GM23338 (cell line): ENCODE measurements at regions not wholly inside any gene's neighbourhood (a gene's known extent, or its start where the extent isn't known, plus 50 kb on each side); places are given as distances from the start of the nearest gene placed in this dataset.

Experiments used
- ATAC-seq: fragments of 200-7000 bp; cut with Tn5 transposase; 3 replicates; pipeline ENCODE4 v1.9.1; 2020
- DNase-seq: peaks from one replicate; pipeline ENCODE4 v3.0.0-alpha.2; 2015; ENCODE audit warnings: low spot score
- H2AFZ ChIP-seq: fragments of 200-600 bp; sonication (generic); 2 replicates; pipeline ENCODE4 v1.8.0; 2016; ENCODE audit warnings: antibody characterized with exemption, mild to moderate bottlenecking, moderate library complexity
- H3F3A ChIP-seq: fragments of 200-600 bp; sonication (generic); replicated peaks from 2 replicates; pipeline ENCODE4 v1.8.0; 2017; ENCODE audit warnings: antibody characterized with exemption, mixed run types, low read depth
- H3K27ac ChIP-seq: fragments of 200-600 bp; sonication (generic); 2 replicates; pipeline ENCODE4 v1.6.1; 2016; ENCODE audit warnings: low read depth
- H3K27me3 ChIP-seq: fragments of 200-600 bp; sonication (generic); 2 replicates; pipeline ENCODE4 v1.8.0; 2016; ENCODE audit warnings: mild to moderate bottlenecking, mixed run types, moderate library complexity; ENCODE audit not compliant: insufficient read depth
- H3K36me3 ChIP-seq: fragments of 200-600 bp; sonication (generic); 2 replicates; pipeline ENCODE4 v1.8.0; 2016; ENCODE audit warnings: mild to moderate bottlenecking; ENCODE audit not compliant: insufficient read depth
- H3K4me1 ChIP-seq: fragments of 200-600 bp; sonication (generic); 2 replicates; pipeline ENCODE4 v1.8.0; 2016; ENCODE audit warnings: mild to moderate bottlenecking, moderate library complexity; ENCODE audit not compliant: insufficient read depth
- H3K4me2 ChIP-seq: fragments of 200-600 bp; sonication (generic); 2 replicates; pipeline ENCODE4 v1.7.1; 2017; ENCODE audit warnings: mixed run types
- H3K4me3 ChIP-seq: fragments of 200-600 bp; sonication (generic); 2 replicates; pipeline ENCODE4 v1.6.1; 2016; ENCODE audit warnings: mixed run types
- H3K79me2 ChIP-seq: fragments of 200-600 bp; sonication (generic); replicated peaks from 2 replicates; pipeline ENCODE4 v1.8.0; 2017; ENCODE audit warnings: mild to moderate bottlenecking; ENCODE audit not compliant: insufficient read depth
- H3K9me2 ChIP-seq: fragments of 200-600 bp; sonication (generic); 2 replicates; pipeline ENCODE4 v1.8.0; 2017; ENCODE audit not compliant: insufficient read depth
- H4K20me1 ChIP-seq: fragments of 200-600 bp; sonication (generic); replicated peaks from 2 replicates; pipeline ENCODE4 v1.8.0; 2017; ENCODE audit warnings: mild to moderate bottlenecking; ENCODE audit not compliant: insufficient read depth
- H3K27ac Mint-ChIP-seq: 2 replicates; pipeline ENCODE4 v1.8.0; 2020; ENCODE audit warnings: inconsistent platforms, mild to moderate bottlenecking, moderate library complexity, mixed read lengths
- H3K27me3 Mint-ChIP-seq: 3 replicates; pipeline ENCODE4 v1.8.0; 2022; ENCODE audit warnings: low read depth, mild to moderate bottlenecking, moderate library complexity, mixed read lengths, inconsistent platforms; ENCODE audit not compliant: insufficient read depth, poor library complexity
- H3K36me3 Mint-ChIP-seq: 3 replicates; pipeline ENCODE4 v1.8.0; 2021; ENCODE audit warnings: low read depth, mild to moderate bottlenecking, inconsistent platforms, moderate library complexity, mixed read lengths
- H3K4me1 Mint-ChIP-seq: 3 replicates; pipeline ENCODE4 v1.8.0; 2020; ENCODE audit warnings: mild to moderate bottlenecking, inconsistent platforms, mixed read lengths
- H3K4me3 Mint-ChIP-seq: 3 replicates; pipeline ENCODE4 v1.8.0; 2021; ENCODE audit warnings: moderate library complexity, mild to moderate bottlenecking, inconsistent platforms, mixed read lengths
- H3K9me3 Mint-ChIP-seq: 3 replicates; pipeline ENCODE4 v1.8.0; 2020; ENCODE audit warnings: moderate library complexity, mild to moderate bottlenecking, inconsistent platforms, mixed read lengths
- ETS1 ChIP-seq: IDR thresholded peaks from 2 replicates; pipeline ENCODE4 v1.6.1; 2016; ENCODE audit warnings: antibody characterized with exemption
- EZH2 ChIP-seq: fragments of 200-600 bp; sonication (generic); IDR thresholded peaks from one replicate; pipeline ENCODE4 v1.8.0; 2017; ENCODE audit warnings: antibody characterized with exemption, mild to moderate bottlenecking, low read depth; ENCODE audit not compliant: unreplicated experiment
- EZH2phosphoT487 ChIP-seq: fragments of 200-600 bp; sonication (generic); IDR thresholded peaks from one replicate; pipeline ENCODE4 v1.8.1; 2018; ENCODE audit warnings: antibody characterized with exemption; ENCODE audit not compliant: unreplicated experiment
- JUNB ChIP-seq: IDR thresholded peaks from one replicate; pipeline ENCODE4 v1.6.1; 2016; ENCODE audit warnings: antibody characterized with exemption; ENCODE audit not compliant: unreplicated experiment
- POLR2AphosphoS5 ChIP-seq: IDR thresholded peaks from 2 replicates; pipeline ENCODE4 v1.6.1; 2016; ENCODE audit warnings: antibody characterized with exemption, low read depth
- REST ChIP-seq: IDR thresholded peaks from one replicate; pipeline ENCODE4 v1.6.1; 2018; ENCODE audit warnings: antibody characterized with exemption; ENCODE audit not compliant: unreplicated experiment
- STAT1 ChIP-seq: IDR thresholded peaks from one replicate; pipeline ENCODE4 v1.6.1; 2016; ENCODE audit warnings: antibody characterized with exemption; ENCODE audit not compliant: unreplicated experiment
- ZNF114 ChIP-seq: fragments of 250-450 bp; sonication (Bioruptor Pico); IDR thresholded peaks from 2 replicates; pipeline ENCODE4 v1.5.0; 2020; ENCODE audit warnings: mild to moderate bottlenecking, moderate library complexity
- ZNF462 ChIP-seq: fragments of 250-450 bp; sonication (Bioruptor Pico); IDR thresholded peaks from 2 replicates; pipeline ENCODE4 v1.5.0; 2020; ENCODE audit warnings: mild to moderate bottlenecking, moderate library complexity

- TF ChIP-seq ZNF462 (CRISPR knock-in tag), result no peak
- no peak for TF ChIP-seq EZH2phosphoT487
- TF ChIP-seq POLR2AphosphoS5, result no peak
- TF ChIP-seq ETS1, result no peak
- no peak for TF ChIP-seq STAT1
- no peak for TF ChIP-seq EZH2
- TF ChIP-seq ZNF114 (CRISPR knock-in tag), result no peak
- TF ChIP-seq JUNB, result no peak
Measured at GRCh38 chr10:81042647-81043046, 504.9 kb downstream of the SH2D4B start (continued).

- ATAC-seq, result no peak
- Histone ChIP-seq H3K36me3 (no peaks in the 10 kb centered on the region), H3K27me3 (no peaks in the 10 kb centered on the region), H4K20me1 (no peaks in the 10 kb centered on the region), H3K9me2 (no peaks in the 10 kb centered on the region), H3K4me1 (no peaks in the 10 kb centered on the region), H2AFZ (no peak overlapping the region), H3K4me3 (no peak overlapping the region), H3K79me2 (no peaks in the 10 kb centered on the region), H3F3A (no peaks in the 10 kb centered on the region), H3K27ac (no peak overlapping the region), H3K4me2 (no peak overlapping the region)
- no peak overlapping the region for H3K27ac Mint-ChIP-seq
- no peak overlapping the region for H3K4me3 Mint-ChIP-seq
- H3K27me3 Mint-ChIP-seq, result no peaks in the 10 kb centered on the region
- H3K9me3 Mint-ChIP-seq, result no peaks in the 10 kb centered on the region
- H3K36me3 Mint-ChIP-seq, result no peaks in the 10 kb centered on the region
- no peaks in the 10 kb centered on the region for H3K4me1 Mint-ChIP-seq
- no peak for DNase-seq
- TF ChIP-seq REST, result no peak
- TF ChIP-seq EZH2, result no peak
- no peak for TF ChIP-seq STAT1
- TF ChIP-seq POLR2AphosphoS5, result no peak
Measured at GRCh38 chr10:81065474-81065873, 527.8 kb downstream of the SH2D4B start.
